Spleen (tissue), 7 donors: ENCODE measurements at regions not wholly inside any gene's neighbourhood (a gene's known extent, or its start where the extent isn't known, plus 50 kb on each side); places are given as distances from the start of the nearest gene placed in this dataset.

Experiments used
- POLR2A ChIP-seq, 3 donors: fragments of 450-650 bp; IDR thresholded peaks; one replicate each; pipeline ENCODE4 v1.5.1; 2017; ENCODE audit warnings: antibody characterized with exemption in 3 of 3, mild to moderate bottlenecking in 1 of 3
- TF ChIP-seq, protein P1 (sequence below), 11 experiments: fragments of 200-600 bp in 7 of 11; fragments of 450-650 bp in 4 of 11; sonication (generic) in 4 of 11; IDR thresholded peaks in 8 of 11; conservative IDR thresholded peaks in 3 of 11; 1 replicate in 7 of 11; 2 replicates in 4 of 11; pipeline versions ENCODE4 v1.4.0 to v1.8.0; 2016 to 2021; ENCODE audit warnings: antibody characterized with exemption in 11 of 11, inconsistent platforms in 4 of 11, mild to moderate bottlenecking in 1 of 11
- donor health status: DM: no; HTN: no; CAD: no; lungs with moderate emphysema.
- donor health status: DM: no; HTN: no; CAD: no.
- donor health status: DM: no; HTN: no; CAD: no.

DNA sequence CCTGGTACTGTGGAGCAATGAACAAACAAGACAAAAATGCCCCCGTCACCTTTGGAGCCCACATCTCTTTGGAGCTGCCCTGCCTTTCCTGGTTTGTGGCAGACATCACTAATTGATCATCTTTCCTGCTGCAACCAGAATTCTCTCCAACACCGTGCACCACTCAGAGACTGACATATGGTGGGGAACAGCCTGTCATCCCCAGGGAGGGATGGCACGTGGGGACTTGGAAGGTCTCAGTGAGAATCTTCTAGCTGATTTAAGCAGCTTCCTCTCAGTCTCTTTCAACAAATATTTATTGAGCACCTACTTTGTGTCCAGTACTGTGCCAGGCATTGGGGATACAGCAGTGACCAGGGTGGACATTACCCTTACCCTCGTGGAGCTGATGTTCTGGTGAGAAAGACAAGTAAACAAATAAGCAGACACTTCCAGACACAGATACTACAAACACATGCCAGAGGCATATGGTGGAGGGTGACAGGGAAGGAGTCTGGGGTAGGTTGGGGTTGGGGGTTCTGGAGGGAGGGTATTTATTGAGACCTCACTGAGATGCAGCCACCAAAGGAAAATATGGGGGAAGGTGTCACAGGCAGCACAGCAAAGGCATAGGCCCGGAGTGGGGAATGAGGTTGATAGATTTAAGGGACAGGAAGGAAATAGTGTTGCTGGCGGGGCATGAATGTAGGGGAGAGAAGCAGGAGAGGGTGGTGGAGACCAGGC, 82.3 kb downstream of the CEBPB start:
- TF ChIP-seq, protein P1, sequence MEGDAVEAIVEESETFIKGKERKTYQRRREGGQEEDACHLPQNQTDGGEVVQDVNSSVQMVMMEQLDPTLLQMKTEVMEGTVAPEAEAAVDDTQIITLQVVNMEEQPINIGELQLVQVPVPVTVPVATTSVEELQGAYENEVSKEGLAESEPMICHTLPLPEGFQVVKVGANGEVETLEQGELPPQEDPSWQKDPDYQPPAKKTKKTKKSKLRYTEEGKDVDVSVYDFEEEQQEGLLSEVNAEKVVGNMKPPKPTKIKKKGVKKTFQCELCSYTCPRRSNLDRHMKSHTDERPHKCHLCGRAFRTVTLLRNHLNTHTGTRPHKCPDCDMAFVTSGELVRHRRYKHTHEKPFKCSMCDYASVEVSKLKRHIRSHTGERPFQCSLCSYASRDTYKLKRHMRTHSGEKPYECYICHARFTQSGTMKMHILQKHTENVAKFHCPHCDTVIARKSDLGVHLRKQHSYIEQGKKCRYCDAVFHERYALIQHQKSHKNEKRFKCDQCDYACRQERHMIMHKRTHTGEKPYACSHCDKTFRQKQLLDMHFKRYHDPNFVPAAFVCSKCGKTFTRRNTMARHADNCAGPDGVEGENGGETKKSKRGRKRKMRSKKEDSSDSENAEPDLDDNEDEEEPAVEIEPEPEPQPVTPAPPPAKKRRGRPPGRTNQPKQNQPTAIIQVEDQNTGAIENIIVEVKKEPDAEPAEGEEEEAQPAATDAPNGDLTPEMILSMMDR (IDR thresholded peaks at IDR 0.05 in 8 of 11, conservative IDR thresholded peaks at IDR 0.05 in 3 of 11): no peak
- no peak for TF ChIP-seq POLR2A (IDR thresholded peaks at IDR 0.05)
